ENCODE measurements at regions not wholly inside any gene's neighbourhood (a gene's known extent, or its start where the extent isn't known, plus 50 kb on each side); places are given as distances from the start of the nearest gene placed in this dataset.

- H3K4me1 ChIP-seq, result no peaks in the 10 kb centered on the region
- H3K4me3 ChIP-seq, result no peak overlapping the region
- H3K9me3 ChIP-seq, result peaks cover 0 to 6% (median 3%) of the 10 kb centered on the region in 4 donors
- H3K27ac ChIP-seq, result no peak overlapping the region
- H3K36me3 ChIP-seq, result no peaks in the 10 kb centered on the region
- WGBS, 5 donors, result 29 to 67% (median 43%) methylated on average over 1 of the region's 1 CpG
- intact Hi-C loops (cut with DNase I; ENCODE audit: low total_unique reads), result no loop called here
- DNase-seq, result no peak
- H3K27me3 ChIP-seq, result no peaks in the 10 kb centered on the region
- no peak for TF ChIP-seq POLR2AphosphoS5 (IDR thresholded peaks at IDR 0.05)
- TF ChIP-seq POLR2A (IDR thresholded peaks at IDR 0.05), result no peak
- no peak for TF ChIP-seq CTCF (IDR thresholded peaks at IDR 0.05)
- no peak for TF ChIP-seq EP300 (IDR thresholded peaks at IDR 0.05)
Measured at GRCh38 chr10:35857860-35858259, 215.8 kb upstream of the FZD8 start.

- DNase-seq, result no peak
- no peaks in the 10 kb centered on the region for H3K27me3 ChIP-seq
- H3K4me3 ChIP-seq, result no peak overlapping the region
- TF ChIP-seq POLR2AphosphoS5 (IDR thresholded peaks at IDR 0.05) (no peak), CTCF (IDR thresholded peaks at IDR 0.05) (no peak), EP300 (IDR thresholded peaks at IDR 0.05) (no peak), POLR2A (IDR thresholded peaks at IDR 0.05) (no peak)
- intact Hi-C loops (cut with DNase I; ENCODE audit: low total_unique reads), result no loop called here
- H3K27ac ChIP-seq, result no peak overlapping the region
- H3K9me3 ChIP-seq, result peaks cover 0 to 6% (median 3%) of the 10 kb centered on the region in 4 donors
- no peaks in the 10 kb centered on the region for H3K36me3 ChIP-seq
- no peaks in the 10 kb centered on the region for H3K4me1 ChIP-seq
- WGBS, 5 donors, result 46 to 67% (median 61%) methylated on average over 1 of the region's 1 CpG
Measured at GRCh38 chr10:35855155-35855947, 213.3 kb upstream of the FZD8 start.

GRCh38 chr10:35854661-35855060 lies 212.6 kb upstream of the FZD8 start:
- intact Hi-C loops (cut with DNase I; ENCODE audit: low total_unique reads), result no loop called here
- no peak for TF ChIP-seq POLR2AphosphoS5 (IDR thresholded peaks at IDR 0.05)

GRCh38 chr10:35852721-35853120 lies 210.6 kb upstream of the FZD8 start:
- intact Hi-C loops (cut with DNase I; ENCODE audit: low total_unique reads), result no loop called here
- no peaks in the 10 kb centered on the region for H3K36me3 ChIP-seq
- H3K9me3 ChIP-seq, result no peaks in the 10 kb centered on the region
- no peak overlapping the region for H3K4me3 ChIP-seq
- H3K27me3 ChIP-seq, result no peaks in the 10 kb centered on the region
- WGBS, 5 donors, result 70 to 79% (median 72%) methylated on average over 2 of the region's 2 CpGs
- peaks cover 0 to 3% (median 0%) of the 10 kb centered on the region in 4 donors for H3K4me1 ChIP-seq
- no peak for DNase-seq
- H3K27ac ChIP-seq, result no peak overlapping the region
- no peak for TF ChIP-seq CTCF (IDR thresholded peaks at IDR 0.05)
- TF ChIP-seq EP300 (IDR thresholded peaks at IDR 0.05), result no peak
- no peak for TF ChIP-seq POLR2A (IDR thresholded peaks at IDR 0.05)
- no peak for TF ChIP-seq POLR2AphosphoS5 (IDR thresholded peaks at IDR 0.05)

More at GRCh38 chr10:35854661-35855060, 212.6 kb upstream of the FZD8 start:
- Histone ChIP-seq H3K27me3 (no peaks in the 10 kb centered on the region), H3K27ac (no peak overlapping the region), H3K36me3 (no peaks in the 10 kb centered on the region), H3K4me1 (peaks cover 0 to 3% (median 0%) of the 10 kb centered on the region in 4 donors), H3K4me3 (no peak overlapping the region), H3K9me3 (peaks cover 0 to 6% (median 3%) of the 10 kb centered on the region in 4 donors)
- 62 to 75% (median 70%) methylated on average over 2 of the region's 2 CpGs for WGBS, 5 donors
- DNase-seq, result no peak

- TF ChIP-seq POLR2A (IDR thresholded peaks at IDR 0.05), result no peak
- TF ChIP-seq POLR2AphosphoS5 (IDR thresholded peaks at IDR 0.05), result no peak
- TF ChIP-seq EP300 (IDR thresholded peaks at IDR 0.05), result no peak
- TF ChIP-seq CTCF (IDR thresholded peaks at IDR 0.05), result no peak
- 61 to 72% (median 70%) methylated on average over 5 of the region's 5 CpGs for WGBS, 5 donors
- peaks cover 0 to 3% (median 0%) of the 10 kb centered on the region in 4 donors for H3K4me1 ChIP-seq
- H3K27ac ChIP-seq, result no peak overlapping the region
- no peaks in the 10 kb centered on the region for H3K9me3 ChIP-seq
- H3K36me3 ChIP-seq, result no peaks in the 10 kb centered on the region
- DNase-seq, result no peak
- H3K27me3 ChIP-seq, result no peaks in the 10 kb centered on the region
- no peak overlapping the region for H3K4me3 ChIP-seq
- intact Hi-C loops (cut with DNase I; ENCODE audit: low total_unique reads), result no loop called here
Measured at GRCh38 chr10:35848412-35848811, 206.3 kb upstream of the FZD8 start.
